Mucosa of stomach (tissue), 1 donor: ENCODE measurements at regions not wholly inside any gene's neighbourhood (a gene's known extent, or its start where the extent isn't known, plus 50 kb on each side); places are given as distances from the start of the nearest gene placed in this dataset.

Experiments used
- H3K27me3 ChIP-seq: one replicate; pipeline ENCODE4 v1.7.0; 2013; ENCODE audit warnings: mild to moderate bottlenecking, low read length; ENCODE audit not compliant: control insufficient read depth, insufficient read depth
- H3K36me3 ChIP-seq: one replicate; pipeline ENCODE4 v1.7.0; 2013; ENCODE audit warnings: low read length; ENCODE audit not compliant: control insufficient read depth, insufficient read depth
- H3K4me1 ChIP-seq: one replicate; pipeline ENCODE4 v1.7.0; 2013; ENCODE audit warnings: mild to moderate bottlenecking, low read length; ENCODE audit not compliant: control insufficient read depth, insufficient read depth
- H3K4me3 ChIP-seq: one replicate; pipeline ENCODE4 v1.7.0; 2013; ENCODE audit warnings: low read length
- H3K9ac ChIP-seq: one replicate; pipeline ENCODE4 v1.7.0; 2013; ENCODE audit warnings: mild to moderate bottlenecking, low read length, moderate library complexity
- H3K9me3 ChIP-seq: one replicate; pipeline ENCODE4 v1.7.0; 2013; ENCODE audit warnings: mild to moderate bottlenecking, low read length, moderate library complexity; ENCODE audit not compliant: control insufficient read depth
- donor health status: Pancreatic carcinoma.

- no peak overlapping the region for H3K4me3 ChIP-seq
- no peaks in the 10 kb centered on the region for H3K27me3 ChIP-seq
- no peaks in the 10 kb centered on the region for H3K9me3 ChIP-seq
- no peaks in the 10 kb centered on the region for H3K36me3 ChIP-seq
- no peaks in the 10 kb centered on the region for H3K4me1 ChIP-seq
- H3K9ac ChIP-seq: no peak overlapping the region
Measured at GRCh38 chr21:16133248-16133647, 403.5 kb downstream of the USP25 start.

- no peaks in the 10 kb centered on the region for H3K36me3 ChIP-seq
- no peaks in the 10 kb centered on the region for H3K4me1 ChIP-seq
- no peaks in the 10 kb centered on the region for H3K9me3 ChIP-seq
- no peak overlapping the region for H3K4me3 ChIP-seq
- H3K27me3 ChIP-seq: no peaks in the 10 kb centered on the region
- H3K9ac ChIP-seq: no peak overlapping the region
Measured at GRCh38 chr21:16134134-16134533, 404.4 kb downstream of the USP25 start.

GRCh38 chr21:16137106-16137505 lies 407.3 kb downstream of the USP25 start:
- Histone ChIP-seq H3K9ac (no peak overlapping the region), H3K4me1 (no peaks in the 10 kb centered on the region), H3K4me3 (no peak overlapping the region), H3K27me3 (no peaks in the 10 kb centered on the region), H3K36me3 (no peaks in the 10 kb centered on the region), H3K9me3 (no peaks in the 10 kb centered on the region)

GRCh38 chr21:16145052-16145451 lies 415.3 kb downstream of the USP25 start:
- Histone ChIP-seq H3K9ac (no peak overlapping the region), H3K4me3 (no peak overlapping the region), H3K9me3 (no peaks in the 10 kb centered on the region), H3K36me3 (no peaks in the 10 kb centered on the region), H3K4me1 (no peaks in the 10 kb centered on the region), H3K27me3 (no peaks in the 10 kb centered on the region)

GRCh38 chr21:16145479-16145878 lies 415.7 kb downstream of the USP25 start:
- no peaks in the 10 kb centered on the region for H3K36me3 ChIP-seq
- no peaks in the 10 kb centered on the region for H3K27me3 ChIP-seq
- no peaks in the 10 kb centered on the region for H3K9me3 ChIP-seq
- no peak overlapping the region for H3K9ac ChIP-seq
- H3K4me1 ChIP-seq: no peaks in the 10 kb centered on the region
- no peak overlapping the region for H3K4me3 ChIP-seq

- Histone ChIP-seq H3K4me1 (no peaks in the 10 kb centered on the region), H3K9ac (no peak overlapping the region)
Measured at GRCh38 chr21:16154321-16154720, 424.5 kb downstream of the USP25 start.

GRCh38 chr21:16154951-16155635 lies 425.3 kb downstream of the USP25 start:
- Histone ChIP-seq H3K27me3 (no peaks in the 10 kb centered on the region), H3K9me3 (no peaks in the 10 kb centered on the region), H3K9ac (no peak overlapping the region), H3K4me1 (no peaks in the 10 kb centered on the region), H3K36me3 (no peaks in the 10 kb centered on the region), H3K4me3 (no peak overlapping the region)

More at GRCh38 chr21:16154321-16154720, 424.5 kb downstream of the USP25 start:
- Histone ChIP-seq H3K4me3 (no peak overlapping the region), H3K9me3 (no peaks in the 10 kb centered on the region), H3K27me3 (no peaks in the 10 kb centered on the region), H3K36me3 (no peaks in the 10 kb centered on the region)

- Histone ChIP-seq H3K9ac (no peak overlapping the region), H3K9me3 (no peaks in the 10 kb centered on the region), H3K4me3 (no peak overlapping the region), H3K36me3 (no peaks in the 10 kb centered on the region), H3K27me3 (no peaks in the 10 kb centered on the region), H3K4me1 (no peaks in the 10 kb centered on the region)
Measured at GRCh38 chr21:16156841-16157489, 427.2 kb downstream of the USP25 start.

GRCh38 chr21:16159213-16159970 lies 429.6 kb downstream of the USP25 start:
- Histone ChIP-seq H3K4me3 (no peak overlapping the region), H3K9me3 (no peaks in the 10 kb centered on the region), H3K9ac (no peak overlapping the region), H3K27me3 (no peaks in the 10 kb centered on the region), H3K4me1 (no peaks in the 10 kb centered on the region), H3K36me3 (no peaks in the 10 kb centered on the region)

- H3K36me3 ChIP-seq: no peaks in the 10 kb centered on the region
- no peaks in the 10 kb centered on the region for H3K27me3 ChIP-seq
- H3K4me3 ChIP-seq: no peak overlapping the region
- no peaks in the 10 kb centered on the region for H3K4me1 ChIP-seq
- no peaks in the 10 kb centered on the region for H3K9me3 ChIP-seq
- H3K9ac ChIP-seq: no peak overlapping the region
Measured at GRCh38 chr21:16159971-16160350, 430.2 kb downstream of the USP25 start.

- Histone ChIP-seq H3K27me3 (no peaks in the 10 kb centered on the region), H3K9ac (no peak overlapping the region), H3K36me3 (no peaks in the 10 kb centered on the region), H3K4me1 (no peaks in the 10 kb centered on the region), H3K4me3 (no peak overlapping the region), H3K9me3 (no peaks in the 10 kb centered on the region)
Measured at GRCh38 chr21:16162953-16163352, 433.2 kb downstream of the USP25 start.

- H3K36me3 ChIP-seq: no peaks in the 10 kb centered on the region
- no peak overlapping the region for H3K9ac ChIP-seq
- no peaks in the 10 kb centered on the region for H3K4me1 ChIP-seq
- H3K27me3 ChIP-seq: no peaks in the 10 kb centered on the region
- no peaks in the 10 kb centered on the region for H3K9me3 ChIP-seq
- H3K4me3 ChIP-seq: no peak overlapping the region
Measured at GRCh38 chr21:16169102-16169511, 439.3 kb downstream of the USP25 start.
